Neutrophil (primary cell): ENCODE measurements at regions not wholly inside any gene's neighbourhood (a gene's known extent, or its start where the extent isn't known, plus 50 kb on each side); places are given as distances from the start of the nearest gene placed in this dataset.

ENCODE experiments used
- H3K27ac ChIP-seq: fragments of 200-600 bp; sonication (generic); 2 replicates; pipeline ENCODE4 v1.5.1; 2016; ENCODE audit warnings: mild to moderate bottlenecking, moderate library complexity
- H3K27me3 ChIP-seq: fragments of 200-600 bp; sonication (generic); 2 replicates; pipeline ENCODE4 v1.6.0; 2016; ENCODE audit warnings: mild to moderate bottlenecking
- H3K36me3 ChIP-seq: fragments of 200-600 bp; sonication (generic); 2 replicates; pipeline ENCODE4 v1.5.1; 2017
- H3K4me1 ChIP-seq, 2 experiments: fragments of 200-600 bp in 1 of 2; sonication (generic) in 1 of 2; 1 replicate in 1 of 2; 2 replicates in 1 of 2; pipeline versions ENCODE4 v1.5.1 to v1.6.1; 2013 to 2016; ENCODE audit warnings: low read depth in 1 of 2, low read length in 1 of 2, mild to moderate bottlenecking in 1 of 2, moderate library complexity in 1 of 2; ENCODE audit not compliant: control insufficient read depth in 1 of 2, insufficient read depth in 1 of 2
- H3K4me3 ChIP-seq, 2 experiments: fragments of 200-600 bp in 1 of 2; sonication (generic) in 1 of 2; 1 replicate in 1 of 2; 2 replicates in 1 of 2; pipeline ENCODE4 v1.5.1; 2013 to 2016; ENCODE audit warnings: low read depth in 1 of 2, low read length in 1 of 2, mild to moderate bottlenecking in 1 of 2, moderate library complexity in 1 of 2
- H3K9me3 ChIP-seq: fragments of 200-600 bp; sonication (generic); 2 replicates; pipeline ENCODE4 v1.5.1; 2016
- TF ChIP-seq, protein P1 (sequence below): fragments of 200-600 bp; sonication (generic); IDR thresholded peaks from 2 replicates; pipeline ENCODE4 v1.5.1; 2016; ENCODE audit warnings: antibody characterized with exemption

DNA sequence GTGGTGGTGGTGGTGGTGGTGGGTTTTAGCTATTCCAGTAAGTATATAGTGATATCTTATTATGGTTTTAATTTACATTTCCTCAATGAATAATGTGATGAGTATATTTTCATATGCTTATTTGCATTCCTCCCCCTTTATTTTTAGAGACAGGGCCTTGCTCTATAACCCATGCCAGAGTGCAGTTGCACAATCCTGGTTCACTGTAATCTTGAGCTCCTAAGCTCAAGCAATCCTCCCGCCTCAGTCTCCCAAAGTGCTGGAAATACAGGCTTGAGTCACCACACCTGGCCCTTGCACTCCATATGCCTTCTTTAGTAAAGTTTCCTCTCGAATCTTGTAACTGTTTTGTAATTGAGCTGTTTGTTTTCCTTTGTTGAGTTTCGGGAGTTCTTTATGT is 577.7 kb upstream of the AUTS2 start:
- TF ChIP-seq, protein P1, sequence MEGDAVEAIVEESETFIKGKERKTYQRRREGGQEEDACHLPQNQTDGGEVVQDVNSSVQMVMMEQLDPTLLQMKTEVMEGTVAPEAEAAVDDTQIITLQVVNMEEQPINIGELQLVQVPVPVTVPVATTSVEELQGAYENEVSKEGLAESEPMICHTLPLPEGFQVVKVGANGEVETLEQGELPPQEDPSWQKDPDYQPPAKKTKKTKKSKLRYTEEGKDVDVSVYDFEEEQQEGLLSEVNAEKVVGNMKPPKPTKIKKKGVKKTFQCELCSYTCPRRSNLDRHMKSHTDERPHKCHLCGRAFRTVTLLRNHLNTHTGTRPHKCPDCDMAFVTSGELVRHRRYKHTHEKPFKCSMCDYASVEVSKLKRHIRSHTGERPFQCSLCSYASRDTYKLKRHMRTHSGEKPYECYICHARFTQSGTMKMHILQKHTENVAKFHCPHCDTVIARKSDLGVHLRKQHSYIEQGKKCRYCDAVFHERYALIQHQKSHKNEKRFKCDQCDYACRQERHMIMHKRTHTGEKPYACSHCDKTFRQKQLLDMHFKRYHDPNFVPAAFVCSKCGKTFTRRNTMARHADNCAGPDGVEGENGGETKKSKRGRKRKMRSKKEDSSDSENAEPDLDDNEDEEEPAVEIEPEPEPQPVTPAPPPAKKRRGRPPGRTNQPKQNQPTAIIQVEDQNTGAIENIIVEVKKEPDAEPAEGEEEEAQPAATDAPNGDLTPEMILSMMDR = no peak
- no peaks in the 10 kb centered on the region for H3K27me3 ChIP-seq
- no peaks in the 10 kb centered on the region for H3K9me3 ChIP-seq
- no peak overlapping the region for H3K4me3 ChIP-seq
- no peak overlapping the region for H3K27ac ChIP-seq
- no peaks in the 10 kb centered on the region for H3K4me1 ChIP-seq
- H3K36me3 ChIP-seq = no peaks in the 10 kb centered on the region

DNA sequence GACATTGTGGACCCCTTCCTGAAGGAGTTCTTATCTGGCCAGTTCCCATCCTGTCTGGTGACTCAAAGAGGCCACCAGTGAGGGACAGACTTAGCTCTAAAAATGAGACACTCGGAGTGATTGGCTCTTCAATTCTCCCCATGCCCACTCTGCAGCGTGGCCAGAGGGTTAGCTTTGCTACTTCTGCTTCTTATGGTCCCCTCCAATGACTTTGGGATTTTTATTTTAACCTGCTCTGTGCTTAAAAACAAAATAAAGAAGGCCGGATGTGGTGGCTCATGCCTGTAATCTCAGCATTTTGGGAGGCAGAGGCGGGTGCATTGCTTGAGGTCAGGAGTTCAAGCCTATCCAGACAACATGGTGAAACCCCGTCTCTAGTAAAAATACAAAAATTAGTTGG is 573.0 kb upstream of the AUTS2 start:
- Histone ChIP-seq H3K9me3 (no peaks in the 10 kb centered on the region), H3K36me3 (no peaks in the 10 kb centered on the region), H3K27ac (no peak overlapping the region), H3K27me3 (no peaks in the 10 kb centered on the region), H3K4me1 (no peaks in the 10 kb centered on the region), H3K4me3 (no peak overlapping the region)
- TF ChIP-seq, protein P1 = no peak

DNA sequence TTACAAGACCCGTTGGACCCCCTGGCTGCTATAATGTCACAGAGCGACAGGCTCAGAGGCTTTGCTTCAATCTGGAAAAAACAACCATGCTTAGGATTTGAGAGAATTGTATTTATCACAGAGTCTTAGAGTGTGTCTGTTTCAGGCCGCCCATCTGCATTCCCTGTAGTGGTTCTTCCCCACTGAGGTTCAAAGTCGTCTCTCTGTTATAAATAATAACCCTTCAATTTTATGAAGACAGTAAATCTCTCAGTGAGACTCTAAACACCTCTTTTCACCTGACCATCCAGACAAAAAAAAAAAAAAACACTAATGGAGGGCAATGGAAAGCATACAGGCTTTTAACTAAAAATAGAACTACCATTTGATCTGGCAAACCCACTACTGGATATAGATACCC is 565.4 kb upstream of the AUTS2 start:
- H3K36me3 ChIP-seq = no peaks in the 10 kb centered on the region
- H3K27me3 ChIP-seq = no peaks in the 10 kb centered on the region
- no peaks in the 10 kb centered on the region for H3K9me3 ChIP-seq
- H3K4me1 ChIP-seq = no peaks in the 10 kb centered on the region
- TF ChIP-seq, protein P1 = no peak
- H3K27ac ChIP-seq = no peak overlapping the region
- no peak overlapping the region for H3K4me3 ChIP-seq

DNA sequence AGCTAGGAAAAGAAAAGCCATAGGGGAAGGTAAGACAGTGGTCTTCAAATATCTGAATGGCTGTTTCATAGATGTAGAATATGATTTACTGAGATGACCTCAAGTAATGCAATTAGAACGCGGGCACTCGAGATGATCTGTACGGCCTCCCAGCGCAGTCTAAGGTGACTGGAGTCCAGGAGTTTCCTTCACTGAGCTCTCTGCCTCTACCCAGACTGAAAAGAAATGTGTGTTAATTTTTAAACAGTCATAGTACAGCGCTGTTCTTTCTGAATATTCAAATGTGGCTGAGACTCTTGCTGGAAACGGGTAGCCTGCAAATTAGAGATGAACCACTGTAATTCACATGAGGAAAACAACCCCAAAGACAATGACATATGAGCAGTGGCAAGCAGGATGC is 562.4 kb upstream of the AUTS2 start:
- Histone ChIP-seq H3K4me3 (no peak overlapping the region), H3K27ac (no peak overlapping the region), H3K27me3 (no peaks in the 10 kb centered on the region), H3K9me3 (no peaks in the 10 kb centered on the region), H3K36me3 (no peaks in the 10 kb centered on the region), H3K4me1 (no peaks in the 10 kb centered on the region)
- TF ChIP-seq, protein P1 = no peak

DNA sequence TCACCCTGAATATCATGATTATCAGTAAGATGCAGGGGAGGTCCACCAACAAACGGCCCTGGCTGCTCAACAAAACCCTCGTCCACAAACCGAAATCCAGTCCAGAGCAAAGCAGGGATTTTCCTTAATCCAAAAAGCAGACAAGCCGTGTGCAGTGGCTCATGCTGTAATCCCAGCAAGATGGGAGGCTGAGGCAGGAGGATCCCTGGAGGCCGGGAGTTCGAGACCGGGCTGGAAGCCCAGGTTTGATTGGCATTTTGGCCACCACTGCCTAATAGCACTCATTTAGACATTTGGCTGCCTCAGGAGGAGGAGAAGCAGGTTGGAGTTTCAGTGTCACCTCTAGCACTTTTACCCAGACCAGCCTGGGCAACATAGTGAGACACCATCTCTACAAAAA is 562.0 kb upstream of the AUTS2 start:
- Histone ChIP-seq H3K27me3 (no peaks in the 10 kb centered on the region), H3K36me3 (no peaks in the 10 kb centered on the region), H3K27ac (no peak overlapping the region), H3K4me3 (no peak overlapping the region), H3K9me3 (no peaks in the 10 kb centered on the region), H3K4me1 (no peaks in the 10 kb centered on the region)
- TF ChIP-seq, protein P1 = no peak

DNA sequence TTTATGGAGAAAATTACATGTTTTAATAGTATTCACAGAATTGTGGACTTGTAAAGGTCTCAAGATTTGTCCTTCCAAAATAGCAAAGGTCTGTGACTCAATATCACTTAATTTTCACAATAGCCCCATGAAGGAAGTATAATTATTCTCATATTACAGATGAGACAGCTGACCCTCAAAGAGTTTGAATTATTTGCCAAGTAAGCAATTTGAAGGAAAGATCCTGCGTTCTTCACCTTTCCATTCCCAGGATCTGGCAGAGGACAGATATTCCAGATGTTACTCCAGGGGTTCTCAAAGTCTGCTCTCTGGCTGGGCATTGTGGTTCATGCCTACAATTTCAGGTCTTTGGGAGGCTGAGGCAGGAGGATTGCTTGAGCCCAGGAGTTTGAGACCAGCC is 559.4 kb upstream of the AUTS2 start:
- TF ChIP-seq, protein P1 = no peak
- no peak overlapping the region for H3K27ac ChIP-seq
- no peaks in the 10 kb centered on the region for H3K27me3 ChIP-seq
- no peaks in the 10 kb centered on the region for H3K9me3 ChIP-seq
- no peaks in the 10 kb centered on the region for H3K4me1 ChIP-seq
- no peak overlapping the region for H3K4me3 ChIP-seq
- H3K36me3 ChIP-seq = no peaks in the 10 kb centered on the region
